RWPE2 (cell line): ENCODE measurements at regions not wholly inside any gene's neighbourhood (a gene's known extent, or its start where the extent isn't known, plus 50 kb on each side); places are given as distances from the start of the nearest gene placed in this dataset.
A peak's percentile ranks its signal among the peaks of the same experiment; 100 is the strongest.

Experiments
- ATAC-seq: fragments of 200-7000 bp; cut with Tn5 transposase; 3 replicates; pipeline ENCODE4 v1.9.1; 2021; ENCODE audit warnings: low read depth
- DNase-seq: peaks from one replicate; pipeline ENCODE4 v3.0.0-alpha.2; 2020; ENCODE audit warnings: low spot score
- H3K27ac ChIP-seq: fragments of 450-650 bp; 2 replicates; pipeline ENCODE4 v1.5.1; 2017; ENCODE audit warnings: mild to moderate bottlenecking; ENCODE audit not compliant: poor library complexity, severe bottlenecking
- H3K27me3 ChIP-seq: fragments of 250-450 bp; sonication (Bioruptor Pico); 2 replicates; pipeline ENCODE4 v1.5.1; 2021; ENCODE audit warnings: mild to moderate bottlenecking, moderate library complexity; ENCODE audit not compliant: insufficient read depth, poor library complexity, severe bottlenecking
- H3K36me3 ChIP-seq: fragments of 250-450 bp; sonication (Bioruptor Pico); 2 replicates; pipeline ENCODE4 v1.5.1; 2020; ENCODE audit warnings: low read depth, mild to moderate bottlenecking, moderate library complexity
- H3K4me1 ChIP-seq: fragments of 250-450 bp; sonication (Bioruptor Pico); 2 replicates; pipeline ENCODE4 v1.5.1; 2021; ENCODE audit warnings: mild to moderate bottlenecking, moderate library complexity; ENCODE audit not compliant: insufficient read depth, poor library complexity, severe bottlenecking
- H3K4me3 ChIP-seq: fragments of 250-450 bp; sonication (Bioruptor Pico); 2 replicates; pipeline ENCODE4 v1.5.1; 2021; ENCODE audit warnings: mild to moderate bottlenecking, moderate library complexity; ENCODE audit not compliant: severe bottlenecking
- H3K9me3 ChIP-seq: fragments of 250-450 bp; sonication (Bioruptor Pico); 2 replicates; pipeline ENCODE4 v1.5.1; 2021; ENCODE audit warnings: mild to moderate bottlenecking, moderate library complexity; ENCODE audit not compliant: severe bottlenecking
- TF ChIP-seq, protein P1 (sequence below): fragments of 450-650 bp; IDR thresholded peaks from one replicate; pipeline ENCODE4 v1.5.1; 2017; ENCODE audit warnings: mild to moderate bottlenecking, moderate library complexity; ENCODE audit not compliant: poor library complexity, severe bottlenecking

DNA sequence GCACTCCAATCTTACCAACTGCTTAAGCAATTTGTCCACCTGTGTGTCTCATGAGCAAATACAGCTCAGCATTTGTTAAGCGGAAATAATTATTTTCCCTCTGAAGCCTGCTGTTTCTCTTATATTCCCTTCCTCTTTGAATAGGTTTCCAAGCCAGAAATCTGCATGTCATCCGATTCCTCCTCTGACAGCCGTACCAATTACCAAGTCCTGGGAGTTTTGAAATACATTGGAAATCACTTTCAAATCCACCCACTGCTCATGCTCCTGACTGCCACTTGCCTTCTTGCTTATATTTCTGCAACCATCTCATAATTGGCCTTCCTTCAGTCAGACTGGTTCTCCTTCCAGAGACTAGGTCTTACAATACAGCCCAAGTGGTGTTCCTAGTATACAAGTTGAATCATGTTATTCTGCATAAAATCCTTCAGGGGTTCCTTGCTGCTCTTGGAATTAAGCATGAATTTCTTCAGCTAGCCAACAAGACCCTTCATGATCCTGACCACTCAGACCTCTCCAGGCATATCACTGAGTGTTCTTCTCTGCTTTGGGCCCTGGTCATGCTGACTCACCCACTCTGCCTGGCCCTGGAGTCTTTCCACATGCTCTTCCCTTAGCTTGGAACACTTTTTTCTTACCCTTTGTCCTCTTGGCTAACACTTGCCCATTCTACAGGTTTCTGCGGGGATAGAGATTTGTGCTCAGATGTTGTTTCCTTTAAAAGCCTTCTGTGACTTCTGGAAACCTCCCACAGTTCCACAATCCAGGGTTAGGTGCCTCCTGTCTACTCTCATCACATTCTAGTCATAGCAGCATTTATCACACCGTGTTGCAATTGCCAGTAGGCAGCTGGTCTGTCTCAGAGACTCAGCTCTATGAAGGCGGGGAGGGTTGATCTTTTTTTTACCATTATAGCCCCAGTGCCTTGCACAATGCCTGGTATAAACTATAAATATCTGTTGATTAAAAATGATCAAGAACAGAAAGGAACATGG lies 157.6 kb downstream of the ARL6IP6 start:
- DNase-seq (no peak), ATAC-seq (peak; percentile 55)
- Histone ChIP-seq H3K27me3 (no peaks in the 10 kb centered on the region), H3K9me3 (no peaks in the 10 kb centered on the region), H3K4me1 (peaks cover 8% of the 10 kb centered on the region), H3K27ac (peak overlapping the region; percentile 23), H3K4me3 (no peak overlapping the region), H3K36me3 (no peaks in the 10 kb centered on the region)
- TF ChIP-seq, protein P1, sequence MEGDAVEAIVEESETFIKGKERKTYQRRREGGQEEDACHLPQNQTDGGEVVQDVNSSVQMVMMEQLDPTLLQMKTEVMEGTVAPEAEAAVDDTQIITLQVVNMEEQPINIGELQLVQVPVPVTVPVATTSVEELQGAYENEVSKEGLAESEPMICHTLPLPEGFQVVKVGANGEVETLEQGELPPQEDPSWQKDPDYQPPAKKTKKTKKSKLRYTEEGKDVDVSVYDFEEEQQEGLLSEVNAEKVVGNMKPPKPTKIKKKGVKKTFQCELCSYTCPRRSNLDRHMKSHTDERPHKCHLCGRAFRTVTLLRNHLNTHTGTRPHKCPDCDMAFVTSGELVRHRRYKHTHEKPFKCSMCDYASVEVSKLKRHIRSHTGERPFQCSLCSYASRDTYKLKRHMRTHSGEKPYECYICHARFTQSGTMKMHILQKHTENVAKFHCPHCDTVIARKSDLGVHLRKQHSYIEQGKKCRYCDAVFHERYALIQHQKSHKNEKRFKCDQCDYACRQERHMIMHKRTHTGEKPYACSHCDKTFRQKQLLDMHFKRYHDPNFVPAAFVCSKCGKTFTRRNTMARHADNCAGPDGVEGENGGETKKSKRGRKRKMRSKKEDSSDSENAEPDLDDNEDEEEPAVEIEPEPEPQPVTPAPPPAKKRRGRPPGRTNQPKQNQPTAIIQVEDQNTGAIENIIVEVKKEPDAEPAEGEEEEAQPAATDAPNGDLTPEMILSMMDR = no peak

DNA sequence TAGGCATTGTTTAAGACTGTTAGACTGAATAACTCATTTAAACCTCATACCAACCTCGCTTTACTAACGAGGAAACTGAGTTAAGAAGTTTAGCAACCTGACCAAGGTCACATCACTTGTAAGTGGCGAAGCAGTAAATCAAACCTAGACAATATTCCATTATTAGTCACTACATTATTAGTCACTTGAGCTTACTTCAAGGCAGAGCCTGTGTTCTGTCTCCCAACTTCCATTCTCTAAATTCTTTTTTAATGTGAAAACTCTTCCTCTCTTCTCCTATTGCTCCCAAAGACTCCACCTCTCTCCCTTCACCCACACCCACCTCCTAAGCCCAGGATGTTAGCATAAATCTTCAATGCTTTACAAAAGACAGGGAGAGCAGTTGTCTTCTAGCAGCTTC lies 156.5 kb downstream of the ARL6IP6 start:
- no peaks in the 10 kb centered on the region for H3K9me3 ChIP-seq
- TF ChIP-seq, protein P1 = no peak
- H3K27ac ChIP-seq = peak overlapping the region; percentile 23
- peaks cover 8% of the 10 kb centered on the region for H3K4me1 ChIP-seq
- DNase-seq (no peak), ATAC-seq (peak; percentile 73)
- no peak overlapping the region for H3K4me3 ChIP-seq
- H3K27me3 ChIP-seq = no peaks in the 10 kb centered on the region
- H3K36me3 ChIP-seq = no peaks in the 10 kb centered on the region

DNA sequence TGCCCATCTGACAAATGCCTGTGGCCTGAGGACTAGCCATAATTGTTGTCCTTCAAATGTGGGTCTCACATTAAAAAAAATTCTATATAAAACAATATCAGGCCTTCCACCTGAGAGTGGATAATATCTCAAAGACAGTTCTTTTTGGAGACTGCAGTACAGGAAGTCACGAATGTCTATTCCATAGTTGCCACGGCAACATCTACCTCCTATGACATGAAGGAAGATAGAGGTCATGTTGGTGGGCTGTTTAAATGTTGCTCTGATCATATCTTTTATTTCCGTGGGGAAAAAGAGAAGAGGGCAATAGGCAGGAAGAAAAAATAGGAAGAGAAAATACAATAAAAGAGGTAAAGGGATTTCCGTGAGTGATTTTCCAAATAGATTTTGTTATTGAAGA lies 151.8 kb downstream of the ARL6IP6 start:
- DNase-seq = no peak
- ATAC-seq = no peak
- peaks cover 3% of the 10 kb centered on the region for H3K4me1 ChIP-seq
- no peak overlapping the region for H3K4me3 ChIP-seq
- TF ChIP-seq, protein P1 = no peak
- no peaks in the 10 kb centered on the region for H3K9me3 ChIP-seq
- H3K27me3 ChIP-seq = no peaks in the 10 kb centered on the region
- H3K27ac ChIP-seq = no peak overlapping the region
- H3K36me3 ChIP-seq = no peaks in the 10 kb centered on the region

DNA sequence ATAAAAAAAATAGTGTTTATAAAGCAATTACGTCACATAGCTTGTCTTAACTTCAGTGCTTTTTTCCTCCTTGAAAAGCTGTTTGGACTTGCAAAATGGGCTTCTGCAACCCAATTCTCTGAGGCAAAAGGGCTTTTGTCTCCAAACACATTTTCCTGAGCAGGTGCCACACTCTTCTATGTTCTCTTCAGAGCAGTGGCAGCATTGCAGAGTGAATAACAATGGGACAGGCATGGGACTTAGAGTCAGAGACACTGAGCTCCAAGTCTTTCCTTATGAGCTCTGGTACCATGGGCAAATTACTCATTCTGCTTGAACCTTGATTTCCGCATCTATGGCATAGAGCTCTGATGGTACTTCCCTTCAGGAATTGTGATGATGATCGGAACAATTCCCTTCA lies 149.0 kb downstream of the ARL6IP6 start:
- H3K4me1 ChIP-seq = no peaks in the 10 kb centered on the region
- H3K27ac ChIP-seq = no peak overlapping the region
- no peaks in the 10 kb centered on the region for H3K9me3 ChIP-seq
- no peak for ATAC-seq
- H3K36me3 ChIP-seq = no peaks in the 10 kb centered on the region
- no peak for DNase-seq
- TF ChIP-seq, protein P1 = no peak
- H3K27me3 ChIP-seq = no peaks in the 10 kb centered on the region
- H3K4me3 ChIP-seq = no peak overlapping the region

DNA sequence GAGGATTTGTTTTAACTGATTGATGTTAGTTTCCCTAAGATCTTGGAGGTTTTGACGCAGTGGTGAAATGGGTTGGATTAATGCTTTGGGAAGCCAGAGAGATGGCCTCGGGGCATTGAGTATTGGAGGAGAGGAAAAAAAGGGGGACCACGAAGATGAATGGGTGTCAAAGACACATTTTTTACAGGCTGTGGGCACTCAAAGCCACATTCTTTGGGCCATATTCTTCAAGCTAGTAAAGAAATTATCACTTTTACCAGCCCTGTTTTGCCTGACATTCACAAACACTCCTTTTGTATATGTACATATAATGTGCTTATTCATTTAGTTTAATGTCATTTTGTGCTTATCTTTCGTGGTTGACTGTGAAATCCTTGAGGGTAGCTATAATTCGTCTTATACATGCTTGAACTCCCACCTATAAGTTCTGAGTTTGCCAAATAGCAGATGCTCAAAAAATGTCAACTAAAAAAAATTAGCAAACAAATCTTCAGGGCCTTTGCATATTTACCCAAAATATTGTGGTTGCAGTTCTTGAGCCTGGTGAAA lies 146.3 kb downstream of the ARL6IP6 start:
- Histone ChIP-seq H3K9me3 (no peaks in the 10 kb centered on the region), H3K36me3 (no peaks in the 10 kb centered on the region), H3K4me3 (no peak overlapping the region), H3K27me3 (no peaks in the 10 kb centered on the region), H3K27ac (no peak overlapping the region), H3K4me1 (no peaks in the 10 kb centered on the region)
- no peak for DNase-seq
- ATAC-seq = no peak
- TF ChIP-seq, protein P1 = no peak
